HEK293T (cell line): ENCODE measurements at regions not wholly inside any gene's neighbourhood (a gene's known extent, or its start where the extent isn't known, plus 50 kb on each side); places are given as distances from the start of the nearest gene placed in this dataset.

Experiments used
- CTCF ChIA-PET: fragments of 350-600 bp; formaldehyde crosslinking; extraction: SDS; loops from one replicate; lab custom pipeline; 2021; ENCODE audit warnings: antibody characterized with exemption, inconsistent platforms; lab: Yijun Ruan, JAX
- POLR2A ChIA-PET: fragments of 350-600 bp; formaldehyde crosslinking; extraction: SDS; loops from one replicate; lab custom pipeline; 2020; ENCODE audit warnings: antibody characterized with exemption, inconsistent platforms; lab: Yijun Ruan, JAX
- DNase-seq: peaks from one replicate; pipeline ENCODE4 v3.0.0; 2012; ENCODE audit warnings: mixed read lengths; ENCODE audit errors: extremely low spot score
- ARNT ChIP-seq: fragments of 450-650 bp; IDR thresholded peaks from 2 replicates; pipeline ENCODE4 v1.6.1; 2017; ENCODE audit warnings: mild to moderate bottlenecking
- BHLHE40 ChIP-seq: fragments of 450-650 bp; IDR thresholded peaks from 2 replicates; pipeline ENCODE4 v1.6.1; 2016; ENCODE audit warnings: mild to moderate bottlenecking, moderate library complexity, borderline replicate concordance
- CTBP1 ChIP-seq: fragments of 450-650 bp; IDR thresholded peaks from 2 replicates; pipeline ENCODE4 v1.6.1; 2016; ENCODE audit warnings: borderline replicate concordance
- ELF4 ChIP-seq: fragments of 450-650 bp; IDR thresholded peaks from 2 replicates; pipeline ENCODE4 v1.6.1; 2017; ENCODE audit warnings: antibody characterized with exemption
- FOXA1 ChIP-seq: fragments of 450-650 bp; IDR thresholded peaks from 2 replicates; pipeline ENCODE4 v1.6.1; 2016; ENCODE audit warnings: mild to moderate bottlenecking
- FOXK2 ChIP-seq: fragments of 450-650 bp; IDR thresholded peaks from 2 replicates; pipeline ENCODE4 v1.6.1; 2016; ENCODE audit warnings: mild to moderate bottlenecking
- FOXM1 ChIP-seq: fragments of 450-650 bp; IDR thresholded peaks from 2 replicates; pipeline ENCODE4 v1.6.1; 2017; ENCODE audit warnings: mild to moderate bottlenecking, borderline replicate concordance
- HDGF ChIP-seq: fragments of 450-650 bp; IDR thresholded peaks from 2 replicates; pipeline ENCODE4 v1.6.1; 2017; ENCODE audit warnings: antibody characterized with exemption, borderline replicate concordance
- L3MBTL2 ChIP-seq: fragments of 450-650 bp; conservative IDR thresholded peaks from 2 replicates; pipeline ENCODE4 v1.6.1; 2016; ENCODE audit warnings: mild to moderate bottlenecking
- LEF1 ChIP-seq: fragments of 450-650 bp; IDR thresholded peaks from 2 replicates; pipeline ENCODE4 v1.6.1; 2017; ENCODE audit warnings: mild to moderate bottlenecking, borderline replicate concordance
- NFRKB ChIP-seq: fragments of 450-650 bp; IDR thresholded peaks from 2 replicates; pipeline ENCODE4 v1.6.1; 2016; ENCODE audit warnings: mild to moderate bottlenecking, moderate library complexity
- PKNOX1 ChIP-seq: fragments of 450-650 bp; IDR thresholded peaks from 2 replicates; pipeline ENCODE4 v1.6.1; 2016
- SP1 ChIP-seq: fragments of 450-650 bp; IDR thresholded peaks from 2 replicates; pipeline ENCODE4 v1.6.1; 2017
- SUZ12 ChIP-seq: fragments of 450-650 bp; IDR thresholded peaks from 2 replicates; pipeline ENCODE4 v1.6.1; 2016; ENCODE audit warnings: mild to moderate bottlenecking
- TARDBP ChIP-seq: fragments of 450-650 bp; IDR thresholded peaks from 2 replicates; pipeline ENCODE4 v1.6.1; 2016
- ZNF384 ChIP-seq: fragments of 450-650 bp; IDR thresholded peaks from 2 replicates; pipeline ENCODE4 v1.6.1; 2016

GRCh38 chr22:49023879-49024774 is 803.5 kb downstream of the BRD1 start:
- no peak for DNase-seq
- ChIA-PET CTCF (no interaction called here), POLR2A (no interaction called here)
- TF ChIP-seq ELF4 (no peak), LEF1 (no peak)

- POLR2A ChIA-PET, result no interaction called here
- CTCF ChIA-PET, result no interaction called here
- DNase-seq, result no peak
- TF ChIP-seq CTBP1 (no peak), FOXM1 (no peak), PKNOX1 (no peak), ZNF384 (no peak), HDGF (no peak), ARNT (no peak), FOXA1 (no peak), BHLHE40 (no peak), LEF1 (no peak), NFRKB (no peak), SP1 (no peak), ELF4 (no peak), TARDBP (no peak), SUZ12 (no peak), L3MBTL2 (no peak), FOXK2 (no peak)
Observed at GRCh38 chr22:49023161-49023878, 804.4 kb downstream of the BRD1 start.

GRCh38 chr22:49022816-49023160 is 804.9 kb downstream of the BRD1 start:
- ChIA-PET CTCF (no interaction called here), POLR2A (no interaction called here)
- TF ChIP-seq ELF4 (no peak), FOXM1 (no peak), TARDBP (no peak), FOXK2 (no peak), SUZ12 (no peak), PKNOX1 (no peak), CTBP1 (no peak), ARNT (no peak), ZNF384 (no peak)

GRCh38 chr22:49021926-49022815 is 805.5 kb downstream of the BRD1 start:
- no peak for DNase-seq
- TF ChIP-seq FOXA1 (no peak), FOXM1 (no peak), ZNF384 (no peak), L3MBTL2 (no peak), CTBP1 (no peak), PKNOX1 (no peak), FOXK2 (no peak)
- POLR2A ChIA-PET, result no interaction called here
- CTCF ChIA-PET, result no interaction called here

More at GRCh38 chr22:49022816-49023160, 804.9 kb downstream of the BRD1 start:
- no peak for DNase-seq

- no peak for DNase-seq
- TF ChIP-seq ARNT (no peak), SUZ12 (no peak), ZNF384 (no peak), SP1 (no peak), PKNOX1 (no peak), NFRKB (no peak), FOXA1 (no peak), ELF4 (no peak), LEF1 (no peak), BHLHE40 (no peak)
- POLR2A ChIA-PET, result no interaction called here
- CTCF ChIA-PET, result no interaction called here
Observed at GRCh38 chr22:49021131-49021925, 806.3 kb downstream of the BRD1 start.
